Adrenal gland (tissue), 5 donors: ENCODE measurements at regions not wholly inside any gene's neighbourhood (a gene's known extent, or its start where the extent isn't known, plus 50 kb on each side); places are given as distances from the start of the nearest gene placed in this dataset.

ENCODE experiments used
- POLR2A ChIP-seq, 2 donors: fragments of 450-650 bp; IDR thresholded peaks; one replicate each; pipeline ENCODE4 v1.6.1; 2017; ENCODE audit warnings: antibody characterized with exemption in 2 of 2, mild to moderate bottlenecking in 2 of 2, moderate library complexity in 1 of 2
- TF ChIP-seq, protein P1 (sequence below), 6 experiments: fragments of 450-650 bp in 4 of 6; fragments of 200-600 bp in 2 of 6; sonication (generic) in 1 of 6; IDR thresholded peaks; 1 replicate in 5 of 6; 2 replicates in 1 of 6; pipeline versions ENCODE4 v1.5.1 to v1.8.0; 2016 to 2021; ENCODE audit warnings: antibody characterized with exemption in 6 of 6, mild to moderate bottlenecking in 2 of 6, moderate library complexity in 1 of 6
- donor health status: DM: no; HTN: no; CAD: no.

DNA sequence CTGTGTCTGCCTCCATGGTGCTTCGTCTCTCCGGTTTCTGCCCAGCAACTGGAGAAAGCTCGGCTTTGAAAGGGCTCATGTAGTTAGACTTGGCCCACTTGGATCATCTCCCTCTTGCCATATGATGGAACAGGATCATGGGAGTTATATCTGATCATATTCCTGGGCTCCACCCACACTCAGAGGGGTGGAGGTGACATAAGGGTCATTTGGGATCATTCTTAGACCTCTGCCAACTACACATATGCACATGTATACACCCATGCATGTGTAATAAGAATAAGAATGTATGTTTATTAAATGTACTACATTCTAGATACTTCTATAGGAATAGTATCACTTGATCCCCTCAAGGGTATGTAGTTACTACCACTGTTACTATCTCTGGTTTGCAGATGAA is 74.1 kb upstream of the WNT4 start:
- TF ChIP-seq, protein P1, sequence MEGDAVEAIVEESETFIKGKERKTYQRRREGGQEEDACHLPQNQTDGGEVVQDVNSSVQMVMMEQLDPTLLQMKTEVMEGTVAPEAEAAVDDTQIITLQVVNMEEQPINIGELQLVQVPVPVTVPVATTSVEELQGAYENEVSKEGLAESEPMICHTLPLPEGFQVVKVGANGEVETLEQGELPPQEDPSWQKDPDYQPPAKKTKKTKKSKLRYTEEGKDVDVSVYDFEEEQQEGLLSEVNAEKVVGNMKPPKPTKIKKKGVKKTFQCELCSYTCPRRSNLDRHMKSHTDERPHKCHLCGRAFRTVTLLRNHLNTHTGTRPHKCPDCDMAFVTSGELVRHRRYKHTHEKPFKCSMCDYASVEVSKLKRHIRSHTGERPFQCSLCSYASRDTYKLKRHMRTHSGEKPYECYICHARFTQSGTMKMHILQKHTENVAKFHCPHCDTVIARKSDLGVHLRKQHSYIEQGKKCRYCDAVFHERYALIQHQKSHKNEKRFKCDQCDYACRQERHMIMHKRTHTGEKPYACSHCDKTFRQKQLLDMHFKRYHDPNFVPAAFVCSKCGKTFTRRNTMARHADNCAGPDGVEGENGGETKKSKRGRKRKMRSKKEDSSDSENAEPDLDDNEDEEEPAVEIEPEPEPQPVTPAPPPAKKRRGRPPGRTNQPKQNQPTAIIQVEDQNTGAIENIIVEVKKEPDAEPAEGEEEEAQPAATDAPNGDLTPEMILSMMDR (IDR thresholded peaks at IDR 0.05), result no peak
- no peak for TF ChIP-seq POLR2A (IDR thresholded peaks at IDR 0.05)
